OCI-LY7 (cell line): ENCODE measurements at regions not wholly inside any gene's neighbourhood (a gene's known extent, or its start where the extent isn't known, plus 50 kb on each side); places are given as distances from the start of the nearest gene placed in this dataset.

Experiments
- BruUV-seq: library from RNA; stranded (reverse); fragments of 400-500 nt; replicated peaks from 2 replicates; lab custom pipeline; 2021; lab: Mats Ljungman, UMichigan
- CTCF ChIA-PET: fragments of 300-600 bp; sonication (Branson Sonifier 250); formaldehyde crosslinking; loops from one replicate; lab custom pipeline; 2022; ENCODE audit warnings: antibody characterized with exemption; ENCODE audit not compliant: unreplicated experiment; lab: Charles Lee
- POLR2A ChIA-PET: fragments of 300-600 bp; sonication (Branson Sonifier 250); formaldehyde crosslinking; loops from one replicate; lab custom pipeline; 2022; ENCODE audit warnings: antibody characterized with exemption; lab: Charles Lee
- DNase-seq: peaks from one replicate; pipeline ENCODE4 v3.0.0-alpha.2; 2015; ENCODE audit warnings: low spot score
- H2AFZ ChIP-seq: fragments of 200-600 bp; sonication (generic), shearing (Covaris generic); 2 replicates; pipeline ENCODE4 v1.6.1; 2014; ENCODE audit warnings: mild to moderate bottlenecking, antibody characterized with exemption, low read length, moderate library complexity
- H3K27ac ChIP-seq: fragments of 200-600 bp; sonication (generic); 2 replicates; pipeline ENCODE4 v1.5.1; 2014; ENCODE audit warnings: mixed run types, low read depth, mild to moderate bottlenecking, moderate library complexity, low read length, inconsistent platforms; ENCODE audit not compliant: poor library complexity, severe bottlenecking
- H3K36me3 ChIP-seq: fragments of 200-600 bp; sonication (generic); 2 replicates; pipeline ENCODE4 v1.6.1; 2014; ENCODE audit warnings: mild to moderate bottlenecking, antibody characterized with exemption, low read length, moderate library complexity, mixed read lengths; ENCODE audit not compliant: insufficient read depth
- H3K4me1 ChIP-seq: fragments of 200-600 bp; sonication (generic); 2 replicates; pipeline ENCODE4 v1.5.1; 2014; ENCODE audit warnings: mild to moderate bottlenecking, low read length; ENCODE audit not compliant: insufficient read depth, poor library complexity, severe bottlenecking
- H3K4me2 ChIP-seq: fragments of 200-600 bp; sonication (generic); 2 replicates; pipeline ENCODE4 v1.6.1; 2014; ENCODE audit warnings: mild to moderate bottlenecking, low read length
- H3K4me3 ChIP-seq: fragments of 200-600 bp; sonication (generic); 2 replicates; pipeline ENCODE4 v1.5.1; 2014; ENCODE audit warnings: mild to moderate bottlenecking, low read depth, low read length; ENCODE audit not compliant: poor library complexity, severe bottlenecking
- H3K79me2 ChIP-seq: fragments of 200-600 bp; sonication (generic); 2 replicates; pipeline ENCODE4 v1.6.1; 2016; ENCODE audit warnings: low read depth, mild to moderate bottlenecking, low read length, moderate library complexity, mixed read lengths; ENCODE audit not compliant: insufficient read depth
- H3K9me2 ChIP-seq: fragments of 200-600 bp; sonication (generic); 2 replicates; pipeline ENCODE4 v1.6.1; 2016; ENCODE audit warnings: mild to moderate bottlenecking, low read length, mixed read lengths; ENCODE audit not compliant: insufficient read depth
- H3K9me3 ChIP-seq: fragments of 200-600 bp; sonication (generic); 2 replicates; pipeline ENCODE4 v1.6.1; 2014; ENCODE audit warnings: mild to moderate bottlenecking, mixed run types, low read length, mixed read lengths
- H4K20me1 ChIP-seq: fragments of 200-600 bp; sonication (generic); 2 replicates; pipeline ENCODE4 v1.6.1; 2014; ENCODE audit warnings: mild to moderate bottlenecking, antibody characterized with exemption, low read length, moderate library complexity, mixed read lengths; ENCODE audit not compliant: insufficient read depth
- EZH2phosphoT487 ChIP-seq: fragments of 200-600 bp; sonication (generic); IDR thresholded peaks from 2 replicates; pipeline ENCODE4 v1.6.1; 2018; ENCODE audit warnings: low read depth, borderline replicate concordance, mild to moderate bottlenecking, mixed run types, antibody characterized with exemption, low read length, moderate library complexity, mixed read lengths
- intact Hi-C: fragments of 100-400 bp; cut with micrococcal nuclease; formaldehyde crosslinking; loops from one replicate; pipeline ENCODE4 v1.10.0; 2022; ENCODE audit not compliant: unreplicated experiment
- TF ChIP-seq, protein P1 (sequence below): fragments of 200-600 bp; sonication (generic); conservative IDR thresholded peaks from 2 replicates; pipeline ENCODE4 v1.5.1; 2014; ENCODE audit warnings: mild to moderate bottlenecking, antibody characterized with exemption, low read length, moderate library complexity, mixed read lengths

DNA sequence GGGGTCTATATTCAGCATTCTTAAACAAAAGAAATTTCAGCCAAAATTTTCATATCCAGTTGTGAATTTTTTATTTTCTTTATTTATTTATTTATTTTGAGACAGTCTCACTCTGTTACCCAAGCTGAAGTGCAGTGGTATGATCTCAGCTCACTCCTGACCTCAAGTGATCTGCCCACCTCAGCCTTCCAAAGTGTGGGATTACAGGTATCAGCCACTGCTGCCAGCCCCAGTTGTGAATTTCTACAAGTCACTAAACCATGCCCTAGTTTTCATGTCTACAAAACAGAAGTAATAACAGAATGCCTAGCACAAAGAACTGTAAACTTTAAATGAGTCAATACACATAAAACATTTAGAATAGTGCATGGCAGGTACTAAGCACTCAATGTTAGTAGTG lies 254.2 kb downstream of the C12orf50 start:
- Histone ChIP-seq H2AFZ (no peak overlapping the region), H3K9me3 (no peaks in the 10 kb centered on the region), H3K4me1 (no peaks in the 10 kb centered on the region), H3K4me3 (no peak overlapping the region), H3K9me2 (no peaks in the 10 kb centered on the region), H3K4me2 (no peak overlapping the region), H3K36me3 (no peaks in the 10 kb centered on the region), H3K79me2 (no peaks in the 10 kb centered on the region), H3K27ac (no peak overlapping the region), H4K20me1 (no peaks in the 10 kb centered on the region)
- no peak for TF ChIP-seq EZH2phosphoT487
- TF ChIP-seq, protein P1, sequence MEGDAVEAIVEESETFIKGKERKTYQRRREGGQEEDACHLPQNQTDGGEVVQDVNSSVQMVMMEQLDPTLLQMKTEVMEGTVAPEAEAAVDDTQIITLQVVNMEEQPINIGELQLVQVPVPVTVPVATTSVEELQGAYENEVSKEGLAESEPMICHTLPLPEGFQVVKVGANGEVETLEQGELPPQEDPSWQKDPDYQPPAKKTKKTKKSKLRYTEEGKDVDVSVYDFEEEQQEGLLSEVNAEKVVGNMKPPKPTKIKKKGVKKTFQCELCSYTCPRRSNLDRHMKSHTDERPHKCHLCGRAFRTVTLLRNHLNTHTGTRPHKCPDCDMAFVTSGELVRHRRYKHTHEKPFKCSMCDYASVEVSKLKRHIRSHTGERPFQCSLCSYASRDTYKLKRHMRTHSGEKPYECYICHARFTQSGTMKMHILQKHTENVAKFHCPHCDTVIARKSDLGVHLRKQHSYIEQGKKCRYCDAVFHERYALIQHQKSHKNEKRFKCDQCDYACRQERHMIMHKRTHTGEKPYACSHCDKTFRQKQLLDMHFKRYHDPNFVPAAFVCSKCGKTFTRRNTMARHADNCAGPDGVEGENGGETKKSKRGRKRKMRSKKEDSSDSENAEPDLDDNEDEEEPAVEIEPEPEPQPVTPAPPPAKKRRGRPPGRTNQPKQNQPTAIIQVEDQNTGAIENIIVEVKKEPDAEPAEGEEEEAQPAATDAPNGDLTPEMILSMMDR, result no peak
- ChIA-PET CTCF (no interaction called here), POLR2A (interaction anchor here (0.6 kb wide), 2 partner anchors 208 to 1612 kb away, joined by 3 read pairs; no protein-coding TSS in a partner anchor)
- no TSS peak for BruUV-seq
- no peak for DNase-seq
- intact Hi-C loops, result no loop called here

DNA sequence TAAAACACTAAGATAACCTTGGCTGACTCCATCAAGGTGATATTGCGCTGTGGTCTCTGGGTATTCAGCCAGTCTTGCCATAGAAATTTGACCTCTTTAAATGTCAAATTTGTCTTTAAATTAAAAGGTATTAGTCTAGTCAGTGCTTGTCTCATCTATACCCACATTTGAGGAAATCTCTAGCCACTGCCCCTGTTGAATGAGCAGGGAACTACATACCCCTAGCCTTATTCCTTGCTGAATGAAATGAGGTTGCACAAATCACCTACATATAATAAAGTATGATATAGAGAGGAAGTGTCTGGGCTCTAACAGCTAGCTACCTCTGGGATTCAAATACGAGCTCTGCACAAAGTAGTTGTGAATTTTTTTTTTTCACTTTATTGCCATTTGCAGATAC lies 256.8 kb downstream of the C12orf50 start:
- BruUV-seq, result no TSS peak
- Histone ChIP-seq H3K4me3 (no peak overlapping the region), H3K4me1 (no peaks in the 10 kb centered on the region), H2AFZ (no peak overlapping the region), H3K4me2 (no peak overlapping the region), H3K36me3 (no peaks in the 10 kb centered on the region), H4K20me1 (no peaks in the 10 kb centered on the region), H3K9me2 (no peaks in the 10 kb centered on the region), H3K79me2 (no peaks in the 10 kb centered on the region), H3K27ac (no peak overlapping the region), H3K9me3 (no peaks in the 10 kb centered on the region)
- ChIA-PET CTCF (no interaction called here), POLR2A (no interaction called here)
- DNase-seq, result no peak
- TF ChIP-seq EZH2phosphoT487, result no peak
- TF ChIP-seq, protein P1, result no peak
- intact Hi-C loops, result no loop called here

DNA sequence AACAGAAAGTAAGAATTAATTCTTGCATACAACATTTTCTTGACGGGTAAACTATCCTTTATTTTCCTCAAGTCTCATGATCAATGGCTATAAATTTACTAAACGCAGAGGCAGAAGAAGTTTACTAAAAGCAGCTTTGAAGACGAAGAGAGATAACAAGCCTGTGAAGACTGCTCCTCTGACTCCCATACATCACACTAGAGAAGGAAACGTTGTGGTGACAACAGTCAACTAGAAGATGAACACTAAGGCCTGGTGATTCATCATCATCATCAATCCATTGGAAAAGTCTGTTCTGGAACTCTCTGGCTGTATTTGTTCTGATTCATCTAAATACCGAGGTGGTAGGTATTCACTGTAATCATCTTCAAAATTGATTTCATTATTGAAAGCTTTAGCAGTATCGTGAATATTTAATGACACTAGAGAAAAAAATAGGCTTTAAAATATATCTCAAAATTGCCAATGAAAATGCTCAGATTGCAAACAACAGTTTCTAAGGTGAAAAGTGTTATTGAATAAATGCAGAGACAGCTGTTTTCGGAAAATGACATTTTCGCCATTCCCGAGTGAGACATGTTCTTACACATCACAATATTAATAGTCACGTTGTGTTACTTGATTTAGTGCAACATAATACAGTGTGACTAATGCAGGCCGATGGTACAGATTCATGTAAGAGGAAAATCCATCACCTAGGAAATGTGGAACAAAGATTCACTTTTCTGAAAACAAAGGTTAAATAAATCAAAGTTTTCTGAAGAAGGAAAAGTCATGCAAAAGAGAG lies 260.5 kb downstream of the C12orf50 start:
- Histone ChIP-seq H3K79me2 (no peaks in the 10 kb centered on the region), H2AFZ (no peak overlapping the region), H3K4me2 (no peak overlapping the region), H3K9me3 (no peaks in the 10 kb centered on the region), H3K9me2 (no peaks in the 10 kb centered on the region), H3K27ac (no peak overlapping the region), H3K4me1 (no peaks in the 10 kb centered on the region), H3K36me3 (no peaks in the 10 kb centered on the region), H3K4me3 (no peak overlapping the region), H4K20me1 (no peaks in the 10 kb centered on the region)
- ChIA-PET CTCF (no interaction called here), POLR2A (no interaction called here)
- DNase-seq, result no peak
- BruUV-seq, result no TSS peak
- intact Hi-C loops, result no loop called here
- TF ChIP-seq, protein P1, result no peak
